NCI-H1092 (cell line): ENCODE measurements at regions not wholly inside any gene's neighbourhood (a gene's known extent, or its start where the extent isn't known, plus 50 kb on each side); places are given as distances from the start of the nearest gene placed in this dataset.

ENCODE experiments used
- DNase-seq: peaks from one replicate; lab custom pipeline; 2025; lab: John Stamatoyannopoulos, UW

- no peak for DNase-seq
These were observed 220.1 kb downstream of the TUSC7 start for GRCh38 chr3:116929505-116930222.

GRCh38 chr3:116930786-116931185, 221.2 kb downstream of the TUSC7 start:
- DNase-seq = no peak

- no peak for DNase-seq
These were observed 229.5 kb downstream of the TUSC7 start for GRCh38 chr3:116939091-116939490.

GRCh38 chr3:116939550-116939949, 230.0 kb downstream of the TUSC7 start:
- no peak for DNase-seq

GRCh38 chr3:116940719-116941118, 231.1 kb downstream of the TUSC7 start:
- no peak for DNase-seq

GRCh38 chr3:116946376-116946775, 236.8 kb downstream of the TUSC7 start:
- DNase-seq = no peak

- DNase-seq = no peak
These were observed 237.6 kb downstream of the TUSC7 start for GRCh38 chr3:116947148-116947547.

GRCh38 chr3:116947809-116948208, 238.2 kb downstream of the TUSC7 start:
- DNase-seq = no peak

GRCh38 chr3:116950301-116951055, 240.9 kb downstream of the TUSC7 start:
- DNase-seq = no peak

- DNase-seq = no peak
These were observed 242.0 kb downstream of the TUSC7 start for GRCh38 chr3:116951610-116952009.

GRCh38 chr3:116958291-116958690, 248.7 kb downstream of the TUSC7 start:
- no peak for DNase-seq

- DNase-seq = no peak
These were observed 251.5 kb downstream of the TUSC7 start for GRCh38 chr3:116961106-116961505.

- no peak for DNase-seq
These were observed 254.2 kb downstream of the TUSC7 start for GRCh38 chr3:116963802-116964201.

- no peak for DNase-seq
These were observed 257.1 kb downstream of the TUSC7 start for GRCh38 chr3:116966649-116967048.

GRCh38 chr3:116969135-116969534, 259.6 kb downstream of the TUSC7 start:
- no peak for DNase-seq

- no peak for DNase-seq
These were observed 260.1 kb downstream of the TUSC7 start for GRCh38 chr3:116969646-116970045.

- no peak for DNase-seq
These were observed 262.0 kb downstream of the TUSC7 start for GRCh38 chr3:116971531-116971930.

GRCh38 chr3:116974702-116975101, 265.1 kb downstream of the TUSC7 start:
- no peak for DNase-seq

GRCh38 chr3:116977441-116977840, 267.9 kb downstream of the TUSC7 start:
- no peak for DNase-seq

GRCh38 chr3:116980099-116980498, 270.5 kb downstream of the TUSC7 start:
- no peak for DNase-seq

- DNase-seq = no peak
These were observed 271.5 kb downstream of the TUSC7 start for GRCh38 chr3:116981089-116981488.

- DNase-seq = no peak
These were observed 274.7 kb downstream of the TUSC7 start for GRCh38 chr3:116984301-116984700.

- DNase-seq = no peak
These were observed 284.8 kb downstream of the TUSC7 start for GRCh38 chr3:116994351-116994879.
